ENCODE measurements at regions not wholly inside any gene's neighbourhood (a gene's known extent, or its start where the extent isn't known, plus 50 kb on each side); places are given as distances from the start of the nearest gene placed in this dataset.

DNA sequence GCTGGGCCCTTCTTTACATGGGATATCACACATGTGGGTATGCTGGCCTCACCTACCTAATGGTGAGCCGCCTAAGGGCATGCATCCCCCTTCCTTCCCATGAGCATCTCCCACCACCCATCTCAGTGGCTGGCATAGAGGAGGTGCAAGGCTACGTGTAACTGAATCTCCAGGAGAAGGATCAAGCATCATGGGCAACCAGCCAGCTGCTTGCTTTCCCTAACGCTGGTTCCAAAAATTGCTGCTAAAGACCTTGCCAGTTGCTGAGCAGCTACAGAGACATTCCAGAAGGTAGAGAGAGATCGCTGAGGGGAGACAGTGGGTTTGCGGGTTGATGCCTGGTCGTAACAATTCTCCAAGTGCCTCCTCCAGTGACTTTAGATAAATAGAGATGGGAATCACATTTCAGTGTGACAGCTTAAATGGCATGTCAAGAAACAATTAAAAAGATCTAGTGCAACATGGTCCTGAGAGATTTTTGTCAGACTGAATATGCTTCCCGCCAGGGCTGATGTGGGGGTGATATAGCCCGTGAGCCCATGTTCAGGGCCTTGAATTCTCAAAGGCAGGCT is 378.4 kb upstream of the CDH5 start:
- no peak for DNase-seq (ENCODE audit: low spot score in 2 of 2)
- no peaks in the 10 kb centered on the region for H3K4me1 ChIP-seq
- TF ChIP-seq POLR2AphosphoS5 (IDR thresholded peaks at IDR 0.05) (no peak), POLR2A (IDR thresholded peaks at IDR 0.05) (no peak)
- TF ChIP-seq, protein P1, sequence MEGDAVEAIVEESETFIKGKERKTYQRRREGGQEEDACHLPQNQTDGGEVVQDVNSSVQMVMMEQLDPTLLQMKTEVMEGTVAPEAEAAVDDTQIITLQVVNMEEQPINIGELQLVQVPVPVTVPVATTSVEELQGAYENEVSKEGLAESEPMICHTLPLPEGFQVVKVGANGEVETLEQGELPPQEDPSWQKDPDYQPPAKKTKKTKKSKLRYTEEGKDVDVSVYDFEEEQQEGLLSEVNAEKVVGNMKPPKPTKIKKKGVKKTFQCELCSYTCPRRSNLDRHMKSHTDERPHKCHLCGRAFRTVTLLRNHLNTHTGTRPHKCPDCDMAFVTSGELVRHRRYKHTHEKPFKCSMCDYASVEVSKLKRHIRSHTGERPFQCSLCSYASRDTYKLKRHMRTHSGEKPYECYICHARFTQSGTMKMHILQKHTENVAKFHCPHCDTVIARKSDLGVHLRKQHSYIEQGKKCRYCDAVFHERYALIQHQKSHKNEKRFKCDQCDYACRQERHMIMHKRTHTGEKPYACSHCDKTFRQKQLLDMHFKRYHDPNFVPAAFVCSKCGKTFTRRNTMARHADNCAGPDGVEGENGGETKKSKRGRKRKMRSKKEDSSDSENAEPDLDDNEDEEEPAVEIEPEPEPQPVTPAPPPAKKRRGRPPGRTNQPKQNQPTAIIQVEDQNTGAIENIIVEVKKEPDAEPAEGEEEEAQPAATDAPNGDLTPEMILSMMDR (IDR thresholded peaks at IDR 0.05), result no peak
- intact Hi-C loops (cut with DNase I; ENCODE audit: low total_unique reads), result loop anchor here (5.0 kb wide), 1 partner anchor 134 kb away; no protein-coding TSS in a partner anchor
- H3K9me3 ChIP-seq, result no peaks in the 10 kb centered on the region
- H3K27me3 ChIP-seq, result no peaks in the 10 kb centered on the region
- no peak overlapping the region for H3K4me3 ChIP-seq
- H3K27ac ChIP-seq, result no peak overlapping the region
- H3K36me3 ChIP-seq, result no peaks in the 10 kb centered on the region

GRCh38 chr16:65984296-65984695 is 382.2 kb upstream of the CDH5 start:
- Histone ChIP-seq H3K36me3 (no peaks in the 10 kb centered on the region), H3K27ac (no peak overlapping the region), H3K9me3 (no peaks in the 10 kb centered on the region), H3K27me3 (no peaks in the 10 kb centered on the region), H3K4me3 (no peak overlapping the region), H3K4me1 (no peaks in the 10 kb centered on the region)
- intact Hi-C loops (cut with DNase I; ENCODE audit: low total_unique reads), result no loop called here
- no peak for TF ChIP-seq POLR2AphosphoS5 (IDR thresholded peaks at IDR 0.05)
- TF ChIP-seq, protein P1 (IDR thresholded peaks at IDR 0.05), result no peak
- no peak for TF ChIP-seq POLR2A (IDR thresholded peaks at IDR 0.05)
- no peak for DNase-seq (ENCODE audit: low spot score in 2 of 2)

GRCh38 chr16:65981057-65981456 is 385.4 kb upstream of the CDH5 start:
- no peak for TF ChIP-seq POLR2A (IDR thresholded peaks at IDR 0.05)
- TF ChIP-seq POLR2AphosphoS5 (IDR thresholded peaks at IDR 0.05), result no peak
- TF ChIP-seq, protein P1 (IDR thresholded peaks at IDR 0.05), result no peak
- H3K4me1 ChIP-seq, result no peaks in the 10 kb centered on the region
- no peak overlapping the region for H3K4me3 ChIP-seq
- H3K27ac ChIP-seq, result no peak overlapping the region
- no peaks in the 10 kb centered on the region for H3K27me3 ChIP-seq
- intact Hi-C loops (cut with DNase I; ENCODE audit: low total_unique reads), result no loop called here
- H3K36me3 ChIP-seq, result no peaks in the 10 kb centered on the region
- DNase-seq (ENCODE audit: low spot score in 2 of 2), result no peak
- H3K9me3 ChIP-seq, result no peaks in the 10 kb centered on the region

- Histone ChIP-seq H3K9me3 (no peaks in the 10 kb centered on the region), H3K27me3 (no peaks in the 10 kb centered on the region), H3K36me3 (no peaks in the 10 kb centered on the region), H3K27ac (no peak overlapping the region), H3K4me1 (no peaks in the 10 kb centered on the region), H3K4me3 (no peak overlapping the region)
- intact Hi-C loops (cut with DNase I; ENCODE audit: low total_unique reads), result no loop called here
- TF ChIP-seq POLR2AphosphoS5 (IDR thresholded peaks at IDR 0.05), result no peak
- TF ChIP-seq POLR2A (IDR thresholded peaks at IDR 0.05), result no peak
- TF ChIP-seq, protein P1 (IDR thresholded peaks at IDR 0.05), result no peak
- DNase-seq (ENCODE audit: low spot score in 2 of 2), result no peak
These were observed 391.3 kb upstream of the CDH5 start for GRCh38 chr16:65975049-65975708.

GRCh38 chr16:65967376-65967775 is 399.1 kb upstream of the CDH5 start:
- TF ChIP-seq, protein P1 (IDR thresholded peaks at IDR 0.05), result no peak
- no peak for TF ChIP-seq POLR2A (IDR thresholded peaks at IDR 0.05)
- no peak for TF ChIP-seq POLR2AphosphoS5 (IDR thresholded peaks at IDR 0.05)
- DNase-seq (ENCODE audit: low spot score in 2 of 2), result no peak
- Histone ChIP-seq H3K27me3 (no peaks in the 10 kb centered on the region), H3K4me3 (no peak overlapping the region), H3K4me1 (no peaks in the 10 kb centered on the region), H3K27ac (no peak overlapping the region), H3K9me3 (no peaks in the 10 kb centered on the region), H3K36me3 (no peaks in the 10 kb centered on the region)
- intact Hi-C loops (cut with DNase I; ENCODE audit: low total_unique reads), result no loop called here

Measured in breast epithelium (tissue), 4 donors.